ENCODE measurements at regions not wholly inside any gene's neighbourhood (a gene's known extent, or its start where the extent isn't known, plus 50 kb on each side); places are given as distances from the start of the nearest gene placed in this dataset.
"Not testable (repeated sequence)": the region's sequence is repeated elsewhere in the genome, so short reads cannot be mapped to it uniquely, and the experiment has no call there.

GRCh38 chr6:15183979-15184378, 61.9 kb upstream of the JARID2 start:
- no peak for DNase-seq (ENCODE audit: low spot score)
- no peaks in the 10 kb centered on the region for H3K79me2 ChIP-seq (replicated peaks; ENCODE audit: insufficient read depth)
- no peak overlapping the region for H3K4me3 Mint-ChIP-seq
- no peak for TF ChIP-seq REST (IDR thresholded peaks at IDR 0.05; ENCODE audit: unreplicated experiment)
- TF ChIP-seq EZH2 (IDR thresholded peaks at IDR 0.05; ENCODE audit: low read depth, unreplicated experiment): no peak
- TF ChIP-seq EZH2phosphoT487 (IDR thresholded peaks at IDR 0.05; ENCODE audit: unreplicated experiment): no peak
- TF ChIP-seq JUNB (IDR thresholded peaks at IDR 0.05; ENCODE audit: unreplicated experiment): no peak
- TF ChIP-seq POLR2AphosphoS5 (IDR thresholded peaks at IDR 0.05; ENCODE audit: low read depth): no peak
- no peak for TF ChIP-seq CREB1 (CRISPR knock-in tag; IDR thresholded peaks at IDR 0.05; ENCODE audit: low read depth)
- no peak for TF ChIP-seq STAT1 (IDR thresholded peaks at IDR 0.05; ENCODE audit: unreplicated experiment)
- TF ChIP-seq ETS1 (IDR thresholded peaks at IDR 0.05): no peak
- TF ChIP-seq ZNF114 (CRISPR knock-in tag; IDR thresholded peaks at IDR 0.05): no peak
- H3K27ac ChIP-seq (ENCODE audit: low read depth): no peak overlapping the region
- H3K4me1 ChIP-seq (ENCODE audit: insufficient read depth): no peaks in the 10 kb centered on the region
- no peak overlapping the region for H2AFZ ChIP-seq
- H4K20me1 ChIP-seq (replicated peaks; ENCODE audit: insufficient read depth): no peaks in the 10 kb centered on the region
- no peak overlapping the region for H3K27ac Mint-ChIP-seq
- no peaks in the 10 kb centered on the region for H3K36me3 ChIP-seq (ENCODE audit: insufficient read depth)
- no peaks in the 10 kb centered on the region for H3K27me3 ChIP-seq (ENCODE audit: insufficient read depth)
- peaks cover 18% of the 10 kb centered on the region for H3K9me3 Mint-ChIP-seq
- H3K9me2 ChIP-seq (ENCODE audit: insufficient read depth): no peaks in the 10 kb centered on the region
- H3K36me3 Mint-ChIP-seq (ENCODE audit: low read depth): peaks cover 5% of the 10 kb centered on the region; the same call in 2 of the 3 replicates
- H3K27me3 Mint-ChIP-seq (ENCODE audit: insufficient read depth, low read depth, poor library complexity): peaks cover 3% of the 10 kb centered on the region
- no peak overlapping the region for H3K4me2 ChIP-seq
- no peak overlapping the region for H3K4me3 ChIP-seq
- H3K4me1 Mint-ChIP-seq: no peaks in the 10 kb centered on the region
- no peak for ATAC-seq
- no peaks in the 10 kb centered on the region for H3F3A ChIP-seq (replicated peaks; ENCODE audit: low read depth)

GRCh38 chr6:15184441-15184861, 61.4 kb upstream of the JARID2 start:
- Mint-ChIP-seq H3K27ac (no peak overlapping the region), H3K27me3 (ENCODE audit: insufficient read depth, low read depth, poor library complexity) (peaks cover 3% of the 10 kb centered on the region), H3K4me1 (no peaks in the 10 kb centered on the region), H3K9me3 (peaks cover 18% of the 10 kb centered on the region), H3K4me3 (no peak overlapping the region), H3K36me3 (ENCODE audit: low read depth) (peaks cover 5% of the 10 kb centered on the region; the same call in 2 of the 3 replicates)
- ATAC-seq: no peak
- DNase-seq (ENCODE audit: low spot score): no peak
- Histone ChIP-seq H3K4me1 (ENCODE audit: insufficient read depth) (no peaks in the 10 kb centered on the region), H4K20me1 (replicated peaks; ENCODE audit: insufficient read depth) (no peaks in the 10 kb centered on the region), H3K27ac (ENCODE audit: low read depth) (no peak overlapping the region), H3K4me2 (no peak overlapping the region), H2AFZ (peak overlapping the region; percentile 84; the same call in 1 of the 2 replicates), H3K36me3 (ENCODE audit: insufficient read depth) (no peaks in the 10 kb centered on the region), H3F3A (replicated peaks; ENCODE audit: low read depth) (no peaks in the 10 kb centered on the region), H3K4me3 (no peak overlapping the region), H3K79me2 (replicated peaks; ENCODE audit: insufficient read depth) (no peaks in the 10 kb centered on the region), H3K9me2 (ENCODE audit: insufficient read depth) (no peaks in the 10 kb centered on the region), H3K27me3 (ENCODE audit: insufficient read depth) (no peaks in the 10 kb centered on the region)
- TF ChIP-seq EZH2phosphoT487 (IDR thresholded peaks at IDR 0.05; ENCODE audit: unreplicated experiment) (no peak), NANOG (IDR thresholded peaks at IDR 0.05; ENCODE audit: borderline replicate concordance) (no peak), STAT1 (IDR thresholded peaks at IDR 0.05; ENCODE audit: unreplicated experiment) (no peak), JUNB (IDR thresholded peaks at IDR 0.05; ENCODE audit: unreplicated experiment) (no peak), CTCF (conservative IDR thresholded peaks at IDR 0.05; ENCODE audit: low read depth in 2 of 2) (no peak)

GRCh38 chr6:15185111-15185510, 60.8 kb upstream of the JARID2 start:
- H3K4me1 Mint-ChIP-seq; H3F3A ChIP-seq (replicated peaks; ENCODE audit: low read depth); H3K79me2 ChIP-seq (replicated peaks; ENCODE audit: insufficient read depth); H3K27me3 ChIP-seq (ENCODE audit: insufficient read depth); DNase-seq (ENCODE audit: low spot score); H3K27ac Mint-ChIP-seq; H4K20me1 ChIP-seq (replicated peaks; ENCODE audit: insufficient read depth); H3K4me3 ChIP-seq; H3K4me1 ChIP-seq (ENCODE audit: insufficient read depth); H3K36me3 Mint-ChIP-seq (ENCODE audit: low read depth); H2AFZ ChIP-seq; H3K27ac ChIP-seq (ENCODE audit: low read depth); H3K36me3 ChIP-seq (ENCODE audit: insufficient read depth); H3K9me2 ChIP-seq (ENCODE audit: insufficient read depth); ATAC-seq; H3K4me3 Mint-ChIP-seq; H3K4me2 ChIP-seq; H3K27me3 Mint-ChIP-seq (ENCODE audit: insufficient read depth, low read depth, poor library complexity): not testable (repeated sequence)
- peaks cover 18% of the 10 kb centered on the region for H3K9me3 Mint-ChIP-seq
